Neural progenitor cell (in vitro differentiated cells): ENCODE measurements at regions not wholly inside any gene's neighbourhood (a gene's known extent, or its start where the extent isn't known, plus 50 kb on each side); places are given as distances from the start of the nearest gene placed in this dataset.

ENCODE experiments used
- CTCF ChIP-seq: fragments of 200-600 bp; sonication (generic); IDR thresholded peaks from 2 replicates; pipeline ENCODE4 v1.5.1; 2017; ENCODE audit warnings: antibody characterized with exemption, mild to moderate bottlenecking
- EZH2 ChIP-seq: fragments of 200-600 bp; sonication (generic); IDR thresholded peaks from 2 replicates; pipeline ENCODE4 v1.6.1; 2017; ENCODE audit warnings: antibody characterized with exemption, mild to moderate bottlenecking, moderate library complexity

GRCh38 chr6:82833481-82833880, 232.2 kb downstream of the UBE3D start:
- TF ChIP-seq CTCF (no peak), EZH2 (no peak)
